ENCODE measurements at regions not wholly inside any gene's neighbourhood (a gene's known extent, or its start where the extent isn't known, plus 50 kb on each side); places are given as distances from the start of the nearest gene placed in this dataset.

DNA sequence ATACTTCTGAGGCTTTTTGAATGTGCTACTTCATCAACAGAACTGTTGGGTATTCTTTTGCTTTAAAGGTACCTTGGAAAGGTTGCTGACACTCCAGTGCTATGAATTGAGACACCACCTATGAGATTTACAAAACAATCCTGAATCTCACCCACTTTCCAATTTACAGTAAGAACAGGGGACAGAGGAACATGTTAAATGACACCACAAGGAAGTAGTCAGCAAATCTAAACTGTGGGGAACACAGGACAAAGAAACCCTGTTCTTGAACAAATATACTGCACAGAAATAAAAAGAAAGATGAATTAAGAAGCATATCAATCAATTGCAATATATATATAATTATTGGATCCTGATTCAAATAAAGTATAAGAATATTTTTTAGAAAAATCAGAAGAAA lies 216.7 kb upstream of the ARID1B start:
- no peak for DNase-seq

DNA sequence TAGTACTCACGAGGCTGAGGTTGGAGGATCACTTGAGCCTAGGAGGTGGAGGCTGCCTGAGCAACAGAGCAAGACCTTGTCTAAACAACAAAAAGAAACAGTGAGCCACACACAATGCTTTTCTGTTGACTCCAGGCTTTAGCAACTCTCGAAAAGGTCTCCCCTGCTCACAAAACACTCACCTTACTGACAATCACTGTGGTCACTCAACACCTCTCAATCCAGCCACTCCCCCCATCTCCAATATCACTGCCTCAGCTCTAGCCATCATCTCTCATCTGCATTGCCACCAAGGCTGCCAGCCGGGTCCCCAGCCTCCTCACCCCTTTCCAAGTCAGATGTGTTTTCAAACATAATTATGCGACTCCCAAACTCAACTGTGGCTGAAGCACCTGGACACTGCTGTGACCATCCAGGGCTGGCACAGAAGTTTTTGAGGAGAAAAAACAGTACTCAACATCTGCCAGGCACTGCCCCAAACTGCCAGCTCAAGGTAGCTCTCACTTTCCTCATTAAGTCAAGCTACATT lies 218.0 kb upstream of the ARID1B start:
- DNase-seq: no peak

GRCh38 chr6:156557911-156558259 lies 219.3 kb upstream of the ARID1B start:
- DNase-seq: no peak

DNA sequence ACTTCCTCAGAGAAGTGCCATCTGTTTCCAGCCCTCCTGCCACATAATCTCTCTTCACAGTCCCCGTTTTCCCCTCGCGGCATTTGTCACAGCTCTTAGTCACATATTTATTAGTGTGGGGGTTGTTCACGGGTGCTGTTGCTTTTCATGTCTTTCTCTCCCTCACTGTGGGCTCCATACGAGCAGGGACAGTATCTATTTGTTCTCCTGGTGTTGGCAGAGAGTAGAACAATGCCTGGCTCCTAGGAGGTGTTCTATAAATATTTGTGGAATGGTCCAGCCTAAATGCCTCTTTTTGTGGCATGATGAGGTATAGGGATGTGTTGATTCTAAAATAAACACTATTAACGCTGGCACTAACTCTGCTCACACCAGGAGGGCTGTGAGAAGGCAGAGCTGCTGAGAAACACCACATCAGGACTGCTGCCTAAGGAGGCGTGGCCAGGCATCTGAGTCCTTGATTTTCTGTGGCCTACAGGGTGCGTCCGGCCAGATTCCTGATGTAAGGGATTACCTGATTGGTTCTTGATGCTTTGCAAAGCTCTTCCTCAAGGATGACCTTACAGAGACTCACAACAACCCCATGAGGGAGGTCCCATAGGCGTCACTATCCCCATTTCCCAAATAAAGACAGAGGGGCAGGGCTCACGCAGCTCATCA lies 219.8 kb upstream of the ARID1B start:
- peak; percentile 47 for DNase-seq

DNA sequence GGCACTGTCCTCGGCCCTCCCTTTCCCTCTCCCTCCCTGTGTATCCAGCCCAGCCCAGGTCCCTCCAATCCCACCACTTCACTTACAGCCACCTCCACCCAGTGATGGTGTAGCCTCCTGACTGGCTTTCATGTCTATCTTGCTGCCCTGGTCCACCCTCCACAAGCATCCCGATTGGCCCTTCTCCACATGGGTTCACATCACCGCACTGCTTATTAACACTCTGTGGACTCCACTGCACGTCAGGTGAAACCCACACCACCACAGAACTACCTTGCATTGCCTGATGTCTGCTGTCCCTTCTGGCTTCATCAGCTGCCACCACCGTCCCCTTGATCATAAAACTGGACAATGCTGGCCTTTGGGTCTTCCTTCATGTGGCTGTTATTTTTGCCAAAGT lies 220.4 kb upstream of the ARID1B start:
- no peak for DNase-seq

DNA sequence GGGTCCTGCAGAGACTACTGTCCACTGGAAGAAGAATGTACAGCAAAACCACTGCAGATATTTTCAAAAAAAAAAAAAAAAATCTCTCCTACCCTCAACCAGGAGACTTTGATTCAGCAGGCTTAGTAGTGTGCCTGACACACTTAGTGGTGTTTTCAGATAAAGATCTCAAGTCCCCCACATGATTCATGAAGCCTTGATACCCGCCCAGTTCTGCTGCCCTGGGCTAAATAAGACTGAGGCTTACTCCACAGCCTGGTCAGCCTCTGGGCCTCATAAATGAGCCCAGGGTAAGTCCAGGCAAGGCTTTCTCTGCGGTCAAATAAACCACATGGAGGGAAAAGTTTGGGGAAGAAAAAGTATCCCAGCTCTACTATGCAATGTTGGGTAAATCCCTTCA lies 222.1 kb upstream of the ARID1B start:
- no peak for DNase-seq

GRCh38 chr6:156554160-156554559 lies 223.0 kb upstream of the ARID1B start:
- no peak for DNase-seq

DNA sequence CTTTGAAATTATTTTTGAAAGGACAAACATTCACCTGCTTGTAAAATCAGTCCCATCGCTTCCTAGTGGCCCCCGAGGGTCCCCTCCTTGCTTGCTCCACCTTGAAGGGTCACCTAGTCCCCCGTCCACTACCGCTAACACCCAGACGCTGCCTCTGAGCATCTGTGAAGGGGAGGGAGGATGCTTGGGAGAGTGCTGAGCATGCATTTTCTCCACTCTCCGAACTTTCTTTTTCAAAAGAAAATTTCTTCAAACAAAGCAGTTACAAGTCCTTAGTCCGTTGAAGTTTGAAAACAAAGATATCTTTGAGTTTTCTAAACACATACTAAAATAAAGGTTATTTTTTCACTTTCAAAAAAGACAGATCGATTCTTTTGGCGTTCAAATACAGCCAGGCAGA lies 224.3 kb upstream of the ARID1B start:
- DNase-seq: no peak

DNA sequence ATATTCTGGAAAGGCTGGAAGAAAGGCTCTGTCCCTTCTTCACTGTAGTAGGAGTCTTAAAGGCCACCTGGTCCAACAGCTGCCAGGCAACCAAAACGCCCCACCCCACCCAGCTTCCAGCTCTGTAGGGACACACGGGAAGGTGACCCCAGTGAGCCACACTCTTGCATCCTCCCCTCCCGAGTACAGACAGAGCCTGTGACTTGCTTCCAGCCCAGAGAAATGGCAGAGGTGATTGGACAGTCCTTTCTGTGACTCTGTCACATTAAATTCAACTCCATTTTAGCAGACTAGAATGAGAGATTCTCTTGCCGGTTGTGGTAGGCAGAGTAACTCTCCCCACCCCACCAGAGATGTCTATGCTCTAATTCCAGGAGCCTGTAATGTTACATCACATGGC lies 226.2 kb upstream of the ARID1B start:
- no peak for DNase-seq

GRCh38 chr6:156545931-156546330 lies 231.2 kb upstream of the ARID1B start:
- no peak for DNase-seq

DNA sequence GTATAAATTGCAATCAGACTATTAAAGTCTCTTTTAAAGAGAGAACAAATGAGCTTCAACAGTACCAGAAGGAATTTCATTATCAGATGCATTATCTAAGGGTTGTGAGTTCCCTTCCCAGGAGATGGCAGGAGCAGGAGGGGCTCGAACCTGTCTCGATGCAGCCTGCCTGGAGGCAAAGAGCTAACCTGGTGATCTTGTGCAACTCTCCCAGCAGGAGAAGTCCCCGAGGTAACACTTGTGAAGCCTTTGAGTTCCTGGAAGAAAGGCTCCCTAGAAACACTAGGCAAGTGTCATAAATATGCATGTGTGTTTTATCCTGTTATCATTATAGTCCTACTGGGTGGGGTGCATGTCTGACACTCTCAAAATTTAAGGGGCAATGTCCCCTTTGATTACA lies 232.2 kb upstream of the ARID1B start:
- no peak for DNase-seq

DNA sequence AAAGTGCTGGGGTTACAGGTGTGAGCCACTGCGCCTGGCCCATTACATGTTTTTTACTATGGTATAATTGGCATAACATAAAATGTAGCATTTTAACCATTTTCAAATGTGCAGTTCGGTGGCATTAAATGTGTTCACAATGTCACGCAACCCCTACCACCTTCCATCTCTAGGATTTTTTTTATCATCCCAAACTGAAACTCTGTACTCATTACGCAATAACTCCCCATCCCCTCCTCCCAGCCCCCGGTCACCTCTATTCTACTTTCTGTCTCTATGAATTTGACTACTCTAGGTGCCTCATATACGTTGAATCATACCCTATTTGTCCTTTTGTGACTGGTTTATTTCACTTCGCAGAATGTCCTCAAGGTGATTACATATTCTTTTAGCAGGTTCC lies 233.1 kb upstream of the ARID1B start:
- DNase-seq: no peak

GRCh38 chr6:156543431-156543830 lies 233.7 kb upstream of the ARID1B start:
- no peak for DNase-seq

- no peak for DNase-seq
Measured at GRCh38 chr6:156538875-156539660, 238.1 kb upstream of the ARID1B start.

GRCh38 chr6:156534594-156534993 lies 242.6 kb upstream of the ARID1B start:
- DNase-seq: no peak

GRCh38 chr6:156533872-156534524 lies 243.2 kb upstream of the ARID1B start:
- DNase-seq: no peak

DNA sequence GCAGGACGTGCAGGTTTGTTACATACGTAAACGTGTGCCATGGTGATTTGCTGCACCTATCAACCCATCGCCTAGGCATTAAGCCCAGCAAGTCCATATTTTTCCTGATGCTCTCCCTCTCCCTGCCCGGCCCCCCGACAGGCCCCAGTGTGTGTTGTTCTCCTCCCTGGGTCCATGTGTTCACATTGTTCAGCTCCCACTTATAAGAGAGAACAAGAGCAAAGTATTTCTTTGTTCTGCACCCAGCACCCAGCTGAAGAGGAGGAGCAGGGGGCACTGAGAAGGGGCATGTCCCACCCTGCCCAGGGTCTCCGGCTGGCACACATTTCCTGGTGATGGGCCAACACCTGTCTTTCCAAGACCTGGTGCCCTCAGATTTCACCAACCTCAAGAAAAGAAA lies 251.1 kb upstream of the ARID1B start:
- DNase-seq: no peak

DNA sequence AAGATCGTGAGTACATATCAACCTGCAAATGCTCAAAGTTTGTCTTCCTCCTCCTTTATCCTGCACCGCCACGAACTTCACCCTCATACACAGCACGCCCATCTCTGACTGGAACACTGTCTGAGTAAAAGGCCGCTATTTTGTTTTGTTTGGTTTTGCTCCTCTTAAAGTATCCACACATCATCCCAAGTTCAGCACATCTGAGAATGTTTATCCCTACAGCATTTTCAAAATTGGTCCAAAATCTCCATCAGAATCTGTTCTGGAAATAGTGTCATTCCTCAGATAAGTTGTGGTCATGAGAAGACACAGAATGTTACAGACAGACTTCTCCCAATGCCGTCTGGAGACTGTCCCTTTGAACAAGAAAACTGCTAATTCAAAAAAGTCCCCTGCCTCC lies 251.6 kb upstream of the ARID1B start:
- no peak for DNase-seq

DNA sequence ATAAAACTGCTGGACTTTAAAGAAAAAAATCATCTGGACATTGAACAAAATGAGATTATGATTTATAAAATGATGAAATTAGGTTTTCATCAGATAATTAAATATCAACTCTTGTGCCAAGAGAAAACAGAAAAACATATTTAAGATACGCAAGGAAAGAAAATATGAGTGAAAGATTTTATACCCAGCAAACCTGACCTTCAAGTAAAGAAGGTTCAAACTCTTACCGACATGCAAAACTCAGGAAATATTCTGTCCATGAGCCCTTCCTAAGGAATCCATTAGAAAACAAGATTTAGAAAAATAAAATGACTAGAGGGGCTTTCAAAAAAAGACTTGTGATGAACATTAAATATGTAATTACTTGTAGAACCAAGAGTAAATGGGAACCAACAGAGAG lies 257.2 kb upstream of the ARID1B start:
- no peak for DNase-seq

DNA sequence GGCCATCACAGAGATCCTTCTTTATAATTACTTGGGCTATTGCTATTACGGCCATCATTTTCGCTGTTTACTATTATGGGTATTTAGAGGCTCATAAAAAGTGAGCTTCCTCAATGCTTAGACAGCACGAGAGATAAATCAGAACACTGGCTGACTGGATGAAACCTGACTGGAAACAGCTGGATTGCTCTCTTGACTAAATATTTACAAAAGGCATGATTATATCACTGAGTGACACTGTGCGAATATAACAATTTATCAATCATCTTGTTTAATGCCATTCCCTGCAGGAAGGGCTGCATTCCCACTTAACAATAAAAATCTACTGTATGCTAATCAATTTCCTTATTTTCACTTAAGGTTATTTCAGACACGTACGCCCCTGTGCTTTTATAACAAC lies 260.1 kb upstream of the ARID1B start:
- DNase-seq: no peak

DNA sequence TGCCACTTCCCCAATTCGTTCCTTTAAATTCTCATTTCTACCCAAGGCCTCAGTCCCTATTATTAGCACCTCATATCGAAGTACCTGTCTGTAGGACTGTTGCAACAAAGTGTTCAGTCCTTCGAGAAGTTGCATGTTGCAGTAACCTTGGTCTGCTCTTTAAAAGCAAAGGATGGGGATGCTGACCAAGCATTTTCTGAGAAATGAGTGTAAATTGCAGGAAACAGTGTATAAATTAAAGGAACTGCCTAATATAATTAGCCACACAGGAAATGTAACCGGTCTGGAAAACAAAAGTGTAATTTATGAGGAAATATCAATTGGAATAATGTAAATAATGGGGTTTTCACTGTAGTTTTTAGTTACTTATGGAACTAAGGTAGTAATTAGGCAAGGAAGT lies 261.9 kb upstream of the ARID1B start:
- no peak for DNase-seq

GRCh38 chr6:156513504-156513903 lies 263.7 kb upstream of the ARID1B start:
- DNase-seq: no peak

DNA sequence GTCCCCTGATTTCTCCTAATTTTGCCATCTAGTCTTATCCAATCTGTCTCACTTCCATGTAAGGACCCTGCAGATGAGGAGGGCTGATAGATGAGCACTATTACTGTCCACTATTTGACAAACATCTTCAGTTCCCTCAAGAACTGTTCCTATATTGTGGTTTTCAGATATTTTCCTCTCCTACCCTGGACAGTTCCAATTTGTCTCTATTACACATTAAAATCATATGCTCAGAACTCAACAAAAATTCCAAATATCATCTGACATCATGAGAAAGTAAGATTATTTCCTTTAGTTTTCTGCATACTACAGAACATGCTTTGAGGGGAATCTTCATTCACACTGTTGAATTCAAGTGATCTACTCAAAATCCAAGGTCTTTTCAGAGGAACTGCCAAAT lies 265.6 kb upstream of the ARID1B start:
- DNase-seq: no peak

DNA sequence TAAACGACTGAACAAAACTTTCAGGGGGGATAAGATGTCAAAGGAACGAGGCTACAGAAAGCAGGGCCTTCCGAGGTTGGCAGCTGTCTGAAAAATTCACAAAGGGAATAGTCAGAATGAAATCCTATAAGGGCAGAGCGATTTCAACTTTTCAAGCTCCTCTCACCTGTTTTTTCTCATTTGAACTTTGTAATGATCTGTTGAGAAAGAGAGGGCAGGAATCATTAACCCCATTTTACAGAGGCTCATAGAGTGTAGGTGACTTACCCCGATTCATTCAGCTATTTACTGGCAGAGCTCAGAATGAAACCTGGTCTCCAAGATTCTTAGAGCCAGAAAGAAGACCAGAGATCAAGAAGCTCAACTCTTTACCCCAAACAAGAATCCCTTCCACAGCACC lies 266.1 kb upstream of the ARID1B start:
- DNase-seq: no peak

Data from fibroblast of skin of right biceps (primary cell).